ENCODE measurements at regions not wholly inside any gene's neighbourhood (a gene's known extent, or its start where the extent isn't known, plus 50 kb on each side); places are given as distances from the start of the nearest gene placed in this dataset.
A peak's percentile ranks its signal among the peaks of the same experiment; 100 is the strongest.
"Not testable (repeated sequence)": the region's sequence is repeated elsewhere in the genome, so short reads cannot be mapped to it uniquely, and the experiment has no call there.

GRCh38 chr1:228611707-228612106, 123.6 kb upstream of the RHOU start:
- not testable (repeated sequence) for H3K4me3 ChIP-seq (ENCODE audit: low read length in 3 of 3); H3K9me3 ChIP-seq (ENCODE audit: control insufficient read depth in 3 of 3, low read length in 3 of 3); H3K36me3 ChIP-seq (ENCODE audit: control insufficient read depth in 3 of 3, insufficient read depth in 3 of 3, low read length in 3 of 3); H3K9ac ChIP-seq (ENCODE audit: low read depth in 1 of 3, low read length in 3 of 3); H3K4me1 ChIP-seq (ENCODE audit: control insufficient read depth in 3 of 3, insufficient read depth in 3 of 3, low read length in 3 of 3); H3K27ac ChIP-seq (ENCODE audit: low read depth, low read length); H3K27me3 ChIP-seq (ENCODE audit: control insufficient read depth in 3 of 3, insufficient read depth in 3 of 3, low read length in 3 of 3)

- not testable (repeated sequence) for H3K9ac ChIP-seq (ENCODE audit: low read depth in 1 of 3, low read length in 3 of 3); H3K36me3 ChIP-seq (ENCODE audit: control insufficient read depth in 3 of 3, insufficient read depth in 3 of 3, low read length in 3 of 3); H3K9me3 ChIP-seq (ENCODE audit: control insufficient read depth in 3 of 3, low read length in 3 of 3); H3K4me1 ChIP-seq (ENCODE audit: control insufficient read depth in 3 of 3, insufficient read depth in 3 of 3, low read length in 3 of 3); H3K27ac ChIP-seq (ENCODE audit: low read depth, low read length); H3K4me3 ChIP-seq (ENCODE audit: low read length in 3 of 3); H3K27me3 ChIP-seq (ENCODE audit: control insufficient read depth in 3 of 3, insufficient read depth in 3 of 3, low read length in 3 of 3)
Observed at GRCh38 chr1:228622002-228622716, 113.1 kb upstream of the RHOU start.

GRCh38 chr1:228626481-228626880, 108.8 kb upstream of the RHOU start:
- H3K9ac ChIP-seq (ENCODE audit: low read depth in 1 of 3, low read length in 3 of 3); H3K9me3 ChIP-seq (ENCODE audit: control insufficient read depth in 3 of 3, low read length in 3 of 3); H3K36me3 ChIP-seq (ENCODE audit: control insufficient read depth in 3 of 3, insufficient read depth in 3 of 3, low read length in 3 of 3); H3K27ac ChIP-seq (ENCODE audit: low read depth, low read length); H3K27me3 ChIP-seq (ENCODE audit: control insufficient read depth in 3 of 3, insufficient read depth in 3 of 3, low read length in 3 of 3); H3K4me3 ChIP-seq (ENCODE audit: low read length in 3 of 3); H3K4me1 ChIP-seq (ENCODE audit: control insufficient read depth in 3 of 3, insufficient read depth in 3 of 3, low read length in 3 of 3): not testable (repeated sequence)

- H3K27me3 ChIP-seq (ENCODE audit: control insufficient read depth in 3 of 3, insufficient read depth in 3 of 3, low read length in 3 of 3); H3K9ac ChIP-seq (ENCODE audit: low read depth in 1 of 3, low read length in 3 of 3); H3K27ac ChIP-seq (ENCODE audit: low read depth, low read length); H3K4me3 ChIP-seq (ENCODE audit: low read length in 3 of 3); H3K4me1 ChIP-seq (ENCODE audit: control insufficient read depth in 3 of 3, insufficient read depth in 3 of 3, low read length in 3 of 3); H3K36me3 ChIP-seq (ENCODE audit: control insufficient read depth in 3 of 3, insufficient read depth in 3 of 3, low read length in 3 of 3); H3K9me3 ChIP-seq (ENCODE audit: control insufficient read depth in 3 of 3, low read length in 3 of 3): not testable (repeated sequence)
Observed at GRCh38 chr1:228632858-228633257, 102.4 kb upstream of the RHOU start.

- not testable (repeated sequence) for H3K9me3 ChIP-seq (ENCODE audit: control insufficient read depth in 3 of 3, low read length in 3 of 3); H3K27me3 ChIP-seq (ENCODE audit: control insufficient read depth in 3 of 3, insufficient read depth in 3 of 3, low read length in 3 of 3); H3K27ac ChIP-seq (ENCODE audit: low read depth, low read length); H3K9ac ChIP-seq (ENCODE audit: low read depth in 1 of 3, low read length in 3 of 3); H3K4me3 ChIP-seq (ENCODE audit: low read length in 3 of 3); H3K36me3 ChIP-seq (ENCODE audit: control insufficient read depth in 3 of 3, insufficient read depth in 3 of 3, low read length in 3 of 3); H3K4me1 ChIP-seq (ENCODE audit: control insufficient read depth in 3 of 3, insufficient read depth in 3 of 3, low read length in 3 of 3)
Observed at GRCh38 chr1:228635304-228635703, 100.0 kb upstream of the RHOU start.

GRCh38 chr1:228637529-228637928, 97.8 kb upstream of the RHOU start:
- H3K9me3 ChIP-seq (ENCODE audit: control insufficient read depth in 3 of 3, low read length in 3 of 3); H3K9ac ChIP-seq (ENCODE audit: low read depth in 1 of 3, low read length in 3 of 3); H3K27me3 ChIP-seq (ENCODE audit: control insufficient read depth in 3 of 3, insufficient read depth in 3 of 3, low read length in 3 of 3); H3K4me3 ChIP-seq (ENCODE audit: low read length in 3 of 3); H3K36me3 ChIP-seq (ENCODE audit: control insufficient read depth in 3 of 3, insufficient read depth in 3 of 3, low read length in 3 of 3); H3K27ac ChIP-seq (ENCODE audit: low read depth, low read length); H3K4me1 ChIP-seq (ENCODE audit: control insufficient read depth in 3 of 3, insufficient read depth in 3 of 3, low read length in 3 of 3): not testable (repeated sequence)

- H3K9ac ChIP-seq (ENCODE audit: low read depth in 1 of 3, low read length in 3 of 3) = peak overlapping the region in 2 of 3 donors; percentile 19 to 23
- H3K4me1 ChIP-seq (ENCODE audit: control insufficient read depth in 3 of 3, insufficient read depth in 3 of 3, low read length in 3 of 3) = peaks cover 18 to 19% (median 18%) of the 10 kb centered on the region in 3 donors
- H3K36me3 ChIP-seq (ENCODE audit: control insufficient read depth in 3 of 3, insufficient read depth in 3 of 3, low read length in 3 of 3) = no peaks in the 10 kb centered on the region
- no peak overlapping the region for H3K27ac ChIP-seq (ENCODE audit: low read depth, low read length)
- peak overlapping the region; percentile 57 to 74 (median 69) for H3K4me3 ChIP-seq (ENCODE audit: low read length in 3 of 3)
- peaks cover 35 to 53% (median 51%) of the 10 kb centered on the region in 3 donors for H3K27me3 ChIP-seq (ENCODE audit: control insufficient read depth in 3 of 3, insufficient read depth in 3 of 3, low read length in 3 of 3)
- H3K9me3 ChIP-seq (ENCODE audit: control insufficient read depth in 3 of 3, low read length in 3 of 3) = no peaks in the 10 kb centered on the region
Observed at GRCh38 chr1:228646717-228647522, 88.4 kb upstream of the RHOU start.

- no peak overlapping the region for H3K27ac ChIP-seq (ENCODE audit: low read depth, low read length)
- no peaks in the 10 kb centered on the region for H3K36me3 ChIP-seq (ENCODE audit: control insufficient read depth in 3 of 3, insufficient read depth in 3 of 3, low read length in 3 of 3)
- H3K9me3 ChIP-seq (ENCODE audit: control insufficient read depth in 3 of 3, low read length in 3 of 3) = no peaks in the 10 kb centered on the region
- H3K9ac ChIP-seq (ENCODE audit: low read depth in 1 of 3, low read length in 3 of 3) = peak overlapping the region in 2 of 3 donors; percentile 20 to 33
- peaks cover 36 to 57% (median 56%) of the 10 kb centered on the region in 3 donors for H3K27me3 ChIP-seq (ENCODE audit: control insufficient read depth in 3 of 3, insufficient read depth in 3 of 3, low read length in 3 of 3)
- peak overlapping the region; percentile 57 to 74 (median 69) for H3K4me3 ChIP-seq (ENCODE audit: low read length in 3 of 3)
- H3K4me1 ChIP-seq (ENCODE audit: control insufficient read depth in 3 of 3, insufficient read depth in 3 of 3, low read length in 3 of 3) = peaks cover 18 to 19% (median 18%) of the 10 kb centered on the region in 3 donors
Observed at GRCh38 chr1:228647523-228648444, 87.5 kb upstream of the RHOU start.

- no peaks in the 10 kb centered on the region for H3K9me3 ChIP-seq (ENCODE audit: control insufficient read depth in 3 of 3, low read length in 3 of 3)
- no peak overlapping the region for H3K27ac ChIP-seq (ENCODE audit: low read depth, low read length)
- H3K27me3 ChIP-seq (ENCODE audit: control insufficient read depth in 3 of 3, insufficient read depth in 3 of 3, low read length in 3 of 3) = peaks cover 40 to 62% (median 61%) of the 10 kb centered on the region in 3 donors
- peaks cover 18 to 19% (median 18%) of the 10 kb centered on the region in 3 donors for H3K4me1 ChIP-seq (ENCODE audit: control insufficient read depth in 3 of 3, insufficient read depth in 3 of 3, low read length in 3 of 3)
- H3K36me3 ChIP-seq (ENCODE audit: control insufficient read depth in 3 of 3, insufficient read depth in 3 of 3, low read length in 3 of 3) = no peaks in the 10 kb centered on the region
- no peak overlapping the region for H3K9ac ChIP-seq (ENCODE audit: low read depth in 1 of 3, low read length in 3 of 3)
- no peak overlapping the region for H3K4me3 ChIP-seq (ENCODE audit: low read length in 3 of 3)
Observed at GRCh38 chr1:228648647-228649383, 86.5 kb upstream of the RHOU start.
